ENCODE measurements at regions not wholly inside any gene's neighbourhood (a gene's known extent, or its start where the extent isn't known, plus 50 kb on each side); places are given as distances from the start of the nearest gene placed in this dataset.

DNA sequence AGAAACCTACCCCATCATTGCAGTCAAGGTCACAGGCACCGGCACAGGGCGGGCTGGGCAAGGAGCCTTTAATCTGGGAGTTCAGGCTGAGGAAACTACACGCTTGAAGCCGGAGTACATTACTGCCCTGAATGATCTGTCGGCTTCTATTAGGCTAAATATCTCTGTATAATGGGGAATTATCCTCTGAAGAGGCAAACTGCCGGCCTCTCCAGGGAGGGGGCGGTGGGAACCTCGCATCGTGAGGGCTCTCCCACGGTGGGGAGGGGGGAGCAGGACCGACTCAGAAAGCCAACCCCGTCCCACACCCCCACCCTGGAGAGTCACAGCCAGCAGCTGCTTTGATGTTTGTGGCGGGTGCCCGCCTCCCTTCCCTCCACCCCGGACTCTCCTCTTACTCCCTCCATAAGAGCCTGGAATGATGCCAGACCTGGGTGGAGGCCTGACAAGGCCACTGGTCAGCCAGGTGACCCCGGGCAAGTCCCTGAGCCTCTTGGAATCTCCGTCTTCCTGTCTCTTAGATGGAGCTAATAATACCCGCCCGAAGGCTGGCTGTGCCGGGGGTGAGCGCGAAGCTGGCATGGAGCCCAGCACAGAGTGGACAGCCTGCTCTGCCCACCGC lies 63.4 kb upstream of the LINGO1 start:
- H3K9ac ChIP-seq (ENCODE audit: low read length): no peak overlapping the region
- H3K9me3 Mint-ChIP-seq (ENCODE audit: insufficient read depth): no peaks in the 10 kb centered on the region
- WGBS (ENCODE audit: insufficient coverage): 86% methylated on average over 13 of the region's 23 CpGs

DNA sequence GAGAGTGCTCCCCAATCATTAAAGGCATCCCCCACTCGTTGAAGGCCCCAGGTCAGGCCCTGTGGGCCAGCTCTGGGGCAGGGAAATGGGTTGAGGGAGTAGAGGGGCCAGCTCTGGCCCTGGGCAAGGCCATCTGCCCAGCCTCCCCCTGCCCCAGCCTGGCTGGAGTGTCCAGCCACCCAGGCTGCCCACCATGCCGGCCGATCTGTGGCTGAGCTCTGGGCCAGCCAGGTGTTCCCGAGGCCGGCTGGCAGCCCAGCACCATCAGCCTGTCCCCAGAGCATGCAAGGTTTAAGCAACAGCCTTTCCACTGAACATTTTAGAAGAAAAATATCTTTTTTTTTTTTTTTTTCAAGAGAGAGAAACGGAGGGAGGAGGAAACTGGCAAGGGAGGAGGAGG lies 62.8 kb upstream of the LINGO1 start:
- ChIA-PET POLR2A (no interaction called here), CTCF (no interaction called here)
- Histone ChIP-seq H3K9me3 (ENCODE audit: control extremely low read depth in 1 of 3, control insufficient read depth in 2 of 3, insufficient read depth in 1 of 3, low read length in 2 of 3) (no peaks in the 10 kb centered on the region), H3K4me3 (ENCODE audit: control extremely low read depth in 1 of 5, extremely low read depth in 1 of 5, insufficient read depth in 1 of 5, low read depth in 2 of 5, low read length in 4 of 5) (no peak overlapping the region), H3K9ac (ENCODE audit: low read length) (no peak overlapping the region), H3K27me3 (replicated peaks in 1 of 4; ENCODE audit: control extremely low read depth in 1 of 4, control insufficient read depth in 3 of 4, insufficient read depth in 4 of 4, low read length in 3 of 4) (peaks cover 0 to 14% (median under 1%) of the 10 kb centered on the region in 4 experiments), H2AFZ (ENCODE audit: insufficient read depth, low read depth, low read length, poor library complexity, severe bottlenecking) (no peak overlapping the region), H3K27ac (ENCODE audit: low read length in 2 of 2) (no peak overlapping the region), H3K4me2 (replicated peaks; ENCODE audit: low read depth, low read length, poor library complexity, severe bottlenecking) (no peak overlapping the region), H3K79me2 (ENCODE audit: control insufficient read depth, insufficient read depth, low read length) (no peaks in the 10 kb centered on the region), H3K36me3 (replicated peaks in 1 of 2; ENCODE audit: control extremely low read depth in 1 of 2, control insufficient read depth in 1 of 2, extremely low read depth in 1 of 2, insufficient read depth in 2 of 2, low read length in 1 of 2) (no peaks in the 10 kb centered on the region), H3K4me1 (ENCODE audit: control insufficient read depth in 2 of 2, insufficient read depth in 2 of 2, low read length in 2 of 2) (no peaks in the 10 kb centered on the region), H4K20me1 (ENCODE audit: control insufficient read depth, insufficient read depth, low read length, poor library complexity, severe bottlenecking) (no peaks in the 10 kb centered on the region)
- Mint-ChIP-seq H3K4me1 (no peaks in the 10 kb centered on the region), H3K9me3 (ENCODE audit: insufficient read depth) (no peaks in the 10 kb centered on the region), H3K27me3 (peaks cover 41% of the 10 kb centered on the region), H3K27ac (no peak overlapping the region), H3K4me3 (no peak overlapping the region)
- DNase-seq (no peak), ATAC-seq (ENCODE audit: low read depth) (no peak)
- intact Hi-C loops (cut with micrococcal nuclease): no loop called here
- no peak for TF ChIP-seq EZH2 (IDR thresholded peaks at IDR 0.05; ENCODE audit: borderline replicate concordance, insufficient read depth, low read depth, low read length, poor library complexity, severe bottlenecking)
- TF ChIP-seq, protein P1, sequence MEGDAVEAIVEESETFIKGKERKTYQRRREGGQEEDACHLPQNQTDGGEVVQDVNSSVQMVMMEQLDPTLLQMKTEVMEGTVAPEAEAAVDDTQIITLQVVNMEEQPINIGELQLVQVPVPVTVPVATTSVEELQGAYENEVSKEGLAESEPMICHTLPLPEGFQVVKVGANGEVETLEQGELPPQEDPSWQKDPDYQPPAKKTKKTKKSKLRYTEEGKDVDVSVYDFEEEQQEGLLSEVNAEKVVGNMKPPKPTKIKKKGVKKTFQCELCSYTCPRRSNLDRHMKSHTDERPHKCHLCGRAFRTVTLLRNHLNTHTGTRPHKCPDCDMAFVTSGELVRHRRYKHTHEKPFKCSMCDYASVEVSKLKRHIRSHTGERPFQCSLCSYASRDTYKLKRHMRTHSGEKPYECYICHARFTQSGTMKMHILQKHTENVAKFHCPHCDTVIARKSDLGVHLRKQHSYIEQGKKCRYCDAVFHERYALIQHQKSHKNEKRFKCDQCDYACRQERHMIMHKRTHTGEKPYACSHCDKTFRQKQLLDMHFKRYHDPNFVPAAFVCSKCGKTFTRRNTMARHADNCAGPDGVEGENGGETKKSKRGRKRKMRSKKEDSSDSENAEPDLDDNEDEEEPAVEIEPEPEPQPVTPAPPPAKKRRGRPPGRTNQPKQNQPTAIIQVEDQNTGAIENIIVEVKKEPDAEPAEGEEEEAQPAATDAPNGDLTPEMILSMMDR (IDR thresholded peaks at IDR 0.05): no peak
- 72% methylated on average over 4 of the region's 6 CpGs for WGBS (ENCODE audit: insufficient coverage)

More for the DNA sequence above, 63.4 kb upstream of the LINGO1 start:
- Mint-ChIP-seq H3K4me3 (no peak overlapping the region), H3K4me1 (no peaks in the 10 kb centered on the region), H3K27me3 (peaks cover 38% of the 10 kb centered on the region), H3K27ac (no peak overlapping the region)
- Histone ChIP-seq H3K4me3 (ENCODE audit: control extremely low read depth in 1 of 5, extremely low read depth in 1 of 5, insufficient read depth in 1 of 5, low read depth in 2 of 5, low read length in 4 of 5) (no peak overlapping the region), H4K20me1 (ENCODE audit: control insufficient read depth, insufficient read depth, low read length, poor library complexity, severe bottlenecking) (no peaks in the 10 kb centered on the region), H3K9me3 (ENCODE audit: control extremely low read depth in 1 of 3, control insufficient read depth in 2 of 3, insufficient read depth in 1 of 3, low read length in 2 of 3) (no peaks in the 10 kb centered on the region), H3K36me3 (replicated peaks in 1 of 2; ENCODE audit: control extremely low read depth in 1 of 2, control insufficient read depth in 1 of 2, extremely low read depth in 1 of 2, insufficient read depth in 2 of 2, low read length in 1 of 2) (no peaks in the 10 kb centered on the region), H3K4me1 (ENCODE audit: control insufficient read depth in 2 of 2, insufficient read depth in 2 of 2, low read length in 2 of 2) (no peaks in the 10 kb centered on the region), H2AFZ (ENCODE audit: insufficient read depth, low read depth, low read length, poor library complexity, severe bottlenecking) (no peak overlapping the region), H3K4me2 (replicated peaks; ENCODE audit: low read depth, low read length, poor library complexity, severe bottlenecking) (no peak overlapping the region), H3K79me2 (ENCODE audit: control insufficient read depth, insufficient read depth, low read length) (no peaks in the 10 kb centered on the region), H3K27me3 (replicated peaks in 1 of 4; ENCODE audit: control extremely low read depth in 1 of 4, control insufficient read depth in 3 of 4, insufficient read depth in 4 of 4, low read length in 3 of 4) (peaks cover 0 to 12% (median under 1%) of the 10 kb centered on the region in 4 experiments), H3K27ac (ENCODE audit: low read length in 2 of 2) (no peak overlapping the region)
- DNase-seq (no peak), ATAC-seq (ENCODE audit: low read depth) (no peak)
- intact Hi-C loops (cut with micrococcal nuclease): no loop called here
- TF ChIP-seq, protein P1 (IDR thresholded peaks at IDR 0.05): no peak
- no peak for TF ChIP-seq EZH2 (IDR thresholded peaks at IDR 0.05; ENCODE audit: borderline replicate concordance, insufficient read depth, low read depth, low read length, poor library complexity, severe bottlenecking)
- CTCF ChIA-PET: no interaction called here
- POLR2A ChIA-PET: no interaction called here

All from B cell (primary cell).